ENCODE measurements at regions not wholly inside any gene's neighbourhood (a gene's known extent, or its start where the extent isn't known, plus 50 kb on each side); places are given as distances from the start of the nearest gene placed in this dataset.
"Not testable (repeated sequence)": the region's sequence is repeated elsewhere in the genome, so short reads cannot be mapped to it uniquely, and the experiment has no call there.

GRCh38 chr2:95654897-95655296 is 63.1 kb downstream of the TRIM43 start:
- H3K27me3 Mint-ChIP-seq; DNase-seq (ENCODE audit: low spot score in 2 of 2); H3K9me3 Mint-ChIP-seq; H3K4me1 Mint-ChIP-seq; ATAC-seq (replicated peaks; ENCODE audit: extremely low read depth, poor library complexity, severe bottlenecking); H3K4me3 Mint-ChIP-seq; H3K36me3 Mint-ChIP-seq (ENCODE audit: insufficient read depth); H3K27ac Mint-ChIP-seq (ENCODE audit: low read depth): not testable (repeated sequence)

DNA sequence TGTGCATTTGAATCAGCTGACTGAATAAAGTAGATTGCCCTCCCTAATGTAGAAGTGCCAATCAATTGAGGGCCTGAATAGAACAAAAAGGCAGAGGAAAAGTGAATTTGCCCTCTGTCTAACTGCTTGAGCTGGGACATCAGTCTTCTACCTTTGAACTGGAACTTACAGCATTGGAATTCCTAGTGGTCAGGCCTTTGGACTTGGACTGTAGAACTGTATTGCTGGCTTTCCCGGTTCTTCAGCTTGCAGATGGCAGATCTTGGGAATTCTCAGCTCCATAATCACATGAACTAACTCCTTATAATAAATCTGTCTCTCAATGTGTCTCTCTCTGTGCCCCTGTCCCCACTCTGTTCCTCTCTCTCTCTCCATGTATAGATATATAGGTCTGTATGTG is 64.8 kb downstream of the TRIM43 start:
- H3K9me3 Mint-ChIP-seq; DNase-seq (ENCODE audit: low spot score in 2 of 2); ATAC-seq (replicated peaks; ENCODE audit: extremely low read depth, poor library complexity, severe bottlenecking); H3K4me1 Mint-ChIP-seq; H3K27ac Mint-ChIP-seq (ENCODE audit: low read depth); H3K27me3 Mint-ChIP-seq; H3K4me3 Mint-ChIP-seq; H3K36me3 Mint-ChIP-seq (ENCODE audit: insufficient read depth): not testable (repeated sequence)

DNA sequence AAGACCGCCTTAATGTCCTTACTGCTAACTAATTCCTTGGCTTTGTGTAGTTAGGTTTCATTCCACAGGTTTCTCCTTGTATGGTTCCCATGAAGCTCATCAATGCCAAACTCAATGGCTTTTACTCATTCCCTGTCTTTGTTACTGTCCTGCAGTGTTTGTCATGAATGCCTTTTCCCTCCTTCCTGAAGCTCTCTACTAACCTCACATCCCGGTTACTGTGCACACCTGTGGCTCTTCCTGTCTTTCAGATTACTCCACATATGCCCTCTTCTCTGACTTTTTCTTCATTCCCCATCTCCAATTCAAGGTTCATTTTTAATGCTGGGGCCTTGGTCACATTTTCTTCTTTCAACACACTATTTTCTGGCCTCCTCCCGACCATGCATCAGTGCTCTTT is 66.1 kb downstream of the TRIM43 start:
- not testable (repeated sequence) for DNase-seq (ENCODE audit: low spot score in 2 of 2); H3K4me3 Mint-ChIP-seq; ATAC-seq (replicated peaks; ENCODE audit: extremely low read depth, poor library complexity, severe bottlenecking); H3K36me3 Mint-ChIP-seq (ENCODE audit: insufficient read depth); H3K4me1 Mint-ChIP-seq; H3K27me3 Mint-ChIP-seq; H3K9me3 Mint-ChIP-seq; H3K27ac Mint-ChIP-seq (ENCODE audit: low read depth)

DNA sequence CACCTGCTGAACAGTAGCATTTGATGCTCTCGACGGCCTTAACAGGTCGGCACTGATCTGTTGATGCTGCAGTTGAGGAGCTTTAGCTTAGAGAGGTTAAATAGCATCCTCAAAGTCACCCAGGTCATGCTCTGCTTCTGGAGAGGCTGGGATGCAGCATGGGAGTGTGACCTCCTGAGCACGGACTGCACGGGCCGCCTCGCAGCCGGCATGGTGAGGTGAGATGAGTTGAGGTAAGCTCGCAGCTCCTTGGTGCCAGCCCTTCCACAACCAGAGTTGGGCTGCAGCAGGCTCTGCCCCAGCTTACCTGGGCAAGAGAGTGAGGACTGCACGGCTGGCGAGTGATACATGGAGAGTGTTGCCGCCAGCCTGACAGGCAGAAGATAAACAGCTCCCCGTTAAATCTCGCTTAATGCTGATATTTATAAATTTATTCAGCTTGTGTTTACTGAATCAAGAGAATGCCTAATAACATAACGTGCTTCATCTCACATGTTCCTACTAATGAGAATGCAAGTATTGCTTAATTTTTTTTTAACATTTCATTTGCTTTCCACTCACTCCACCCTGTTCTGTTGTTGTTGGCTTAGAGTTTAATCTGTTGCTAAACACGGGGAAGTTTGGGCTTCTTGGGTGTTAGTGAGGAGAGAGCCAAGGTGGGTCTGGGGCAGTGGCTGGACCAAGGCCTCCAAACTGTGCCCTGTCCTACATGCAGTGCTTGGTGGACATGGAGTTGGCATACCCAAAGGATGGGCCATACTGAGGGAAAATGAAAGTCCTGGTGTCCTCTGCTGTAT is 69.2 kb downstream of the TRIM43 start:
- H3K9me3 Mint-ChIP-seq; H3K4me1 Mint-ChIP-seq; H3K36me3 Mint-ChIP-seq (ENCODE audit: insufficient read depth); H3K27ac Mint-ChIP-seq (ENCODE audit: low read depth); H3K4me3 Mint-ChIP-seq; DNase-seq (ENCODE audit: low spot score in 2 of 2); ATAC-seq (replicated peaks; ENCODE audit: extremely low read depth, poor library complexity, severe bottlenecking): not testable (repeated sequence)
- H3K27me3 Mint-ChIP-seq: peaks cover 34% of the 10 kb centered on the region

DNA sequence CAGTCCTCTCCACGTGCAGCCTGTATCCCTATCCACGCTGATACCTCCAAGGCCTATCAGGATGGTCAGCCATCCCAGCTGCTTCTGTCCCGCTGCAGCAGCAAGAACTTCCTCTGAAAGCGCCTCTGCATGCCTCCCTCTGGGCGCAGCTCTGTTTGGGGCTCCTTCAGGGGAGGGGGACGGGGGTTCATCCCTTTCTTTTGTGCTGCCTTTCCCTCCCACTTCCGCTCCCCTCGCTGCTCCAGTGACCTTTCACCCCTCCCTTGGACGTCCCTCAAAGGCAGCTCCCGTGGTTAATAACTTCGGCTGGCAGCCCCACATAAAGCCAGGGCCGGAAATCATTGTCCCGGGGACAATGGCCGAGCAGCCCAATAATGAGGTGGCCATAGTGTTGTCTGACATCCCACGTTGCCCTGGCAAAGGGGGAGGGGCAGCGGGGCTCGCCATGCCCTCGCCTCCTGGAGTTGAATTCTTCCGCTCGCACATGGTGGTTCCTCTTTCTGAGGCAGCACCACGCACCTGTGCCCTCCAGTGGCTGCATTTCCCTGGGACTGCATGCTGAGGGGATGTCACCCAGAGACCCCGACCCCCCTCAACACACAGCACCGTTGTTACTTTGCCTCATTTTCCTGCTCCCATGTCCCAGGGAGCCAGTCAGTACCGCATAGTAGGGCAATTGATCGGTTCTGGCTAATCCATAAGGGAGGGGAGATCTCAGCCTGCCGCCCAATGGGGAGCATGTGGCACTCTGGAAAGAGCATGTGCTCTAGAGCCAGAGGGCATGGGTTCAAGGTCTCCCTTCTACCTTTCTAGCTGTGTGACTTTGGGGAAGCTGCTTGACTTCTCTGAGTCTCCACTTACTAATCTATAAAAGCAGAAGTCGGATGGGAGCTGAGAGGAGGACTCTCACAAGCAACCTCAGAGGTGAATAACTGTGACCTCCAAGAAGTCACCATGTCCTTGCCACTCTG is 72.0 kb downstream of the TRIM43 start:
- H3K36me3 Mint-ChIP-seq (ENCODE audit: insufficient read depth); DNase-seq (ENCODE audit: low spot score in 2 of 2); H3K27ac Mint-ChIP-seq (ENCODE audit: low read depth); H3K9me3 Mint-ChIP-seq; ATAC-seq (replicated peaks; ENCODE audit: extremely low read depth, poor library complexity, severe bottlenecking); H3K4me1 Mint-ChIP-seq; H3K4me3 Mint-ChIP-seq: not testable (repeated sequence)
- H3K27me3 Mint-ChIP-seq: peaks cover 52% of the 10 kb centered on the region

DNA sequence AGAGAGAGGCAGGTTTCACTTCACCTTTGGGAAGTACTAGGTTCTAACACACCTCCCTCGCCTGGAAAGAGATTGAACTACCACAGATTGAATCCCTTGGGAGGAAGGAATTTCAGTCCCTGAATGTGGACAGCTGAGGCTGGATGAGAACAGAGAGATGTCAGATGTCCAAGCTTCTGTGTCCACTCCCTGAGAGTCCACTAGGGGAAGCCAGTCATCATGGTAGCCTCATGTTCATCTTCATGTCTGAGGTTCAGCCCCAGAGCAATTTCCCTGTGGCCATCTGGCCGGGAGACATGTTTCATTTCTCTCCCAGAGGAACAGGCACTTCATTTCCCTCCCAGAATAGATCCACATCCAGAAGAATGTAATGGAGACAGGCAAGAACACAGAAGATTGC is 74.8 kb downstream of the TRIM43 start:
- H3K27me3 Mint-ChIP-seq: peaks cover 56% of the 10 kb centered on the region
- ATAC-seq (replicated peaks; ENCODE audit: extremely low read depth, poor library complexity, severe bottlenecking); H3K4me1 Mint-ChIP-seq; H3K9me3 Mint-ChIP-seq; DNase-seq (ENCODE audit: low spot score in 2 of 2); H3K27ac Mint-ChIP-seq (ENCODE audit: low read depth); H3K4me3 Mint-ChIP-seq; H3K36me3 Mint-ChIP-seq (ENCODE audit: insufficient read depth): not testable (repeated sequence)

GRCh38 chr2:95667480-95667879 is 75.7 kb downstream of the TRIM43 start:
- Mint-ChIP-seq H3K27ac (ENCODE audit: low read depth) (no peak overlapping the region), H3K9me3 (no peaks in the 10 kb centered on the region), H3K36me3 (ENCODE audit: insufficient read depth) (no peaks in the 10 kb centered on the region), H3K4me1 (no peaks in the 10 kb centered on the region), H3K4me3 (no peak overlapping the region), H3K27me3 (peaks cover 52% of the 10 kb centered on the region)
- DNase-seq (ENCODE audit: low spot score in 2 of 2) (no peak), ATAC-seq (replicated peaks; ENCODE audit: extremely low read depth, poor library complexity, severe bottlenecking) (no peak)

GRCh38 chr2:95668934-95669333 is 77.1 kb downstream of the TRIM43 start:
- ATAC-seq (replicated peaks; ENCODE audit: extremely low read depth, poor library complexity, severe bottlenecking); H3K27ac Mint-ChIP-seq (ENCODE audit: low read depth): not testable (repeated sequence)
- H3K27me3 Mint-ChIP-seq: peaks cover 53% of the 10 kb centered on the region

GRCh38 chr2:95669441-95669991 is 77.7 kb downstream of the TRIM43 start:
- no peak overlapping the region for H3K4me3 Mint-ChIP-seq
- H3K27me3 Mint-ChIP-seq: peaks cover 52% of the 10 kb centered on the region
- H3K4me1 Mint-ChIP-seq: no peaks in the 10 kb centered on the region
- H3K9me3 Mint-ChIP-seq: no peaks in the 10 kb centered on the region
- no peak overlapping the region for H3K27ac Mint-ChIP-seq (ENCODE audit: low read depth)
- ATAC-seq (replicated peaks; ENCODE audit: extremely low read depth, poor library complexity, severe bottlenecking) (no peak), DNase-seq (ENCODE audit: low spot score in 2 of 2) (no peak)
- H3K36me3 Mint-ChIP-seq (ENCODE audit: insufficient read depth): no peaks in the 10 kb centered on the region

More at GRCh38 chr2:95668934-95669333, 77.1 kb downstream of the TRIM43 start:
- not testable (repeated sequence) for H3K4me1 Mint-ChIP-seq; H3K4me3 Mint-ChIP-seq; DNase-seq (ENCODE audit: low spot score in 2 of 2); H3K36me3 Mint-ChIP-seq (ENCODE audit: insufficient read depth); H3K9me3 Mint-ChIP-seq

GRCh38 chr2:95670167-95670566 is 78.4 kb downstream of the TRIM43 start:
- ATAC-seq (replicated peaks; ENCODE audit: extremely low read depth, poor library complexity, severe bottlenecking) (no peak), DNase-seq (ENCODE audit: low spot score in 2 of 2) (no peak)
- no peak overlapping the region for H3K27ac Mint-ChIP-seq (ENCODE audit: low read depth)
- H3K4me1 Mint-ChIP-seq: no peaks in the 10 kb centered on the region
- no peak overlapping the region for H3K4me3 Mint-ChIP-seq
- H3K9me3 Mint-ChIP-seq: no peaks in the 10 kb centered on the region
- no peaks in the 10 kb centered on the region for H3K36me3 Mint-ChIP-seq (ENCODE audit: insufficient read depth)
- H3K27me3 Mint-ChIP-seq: peaks cover 50% of the 10 kb centered on the region

DNA sequence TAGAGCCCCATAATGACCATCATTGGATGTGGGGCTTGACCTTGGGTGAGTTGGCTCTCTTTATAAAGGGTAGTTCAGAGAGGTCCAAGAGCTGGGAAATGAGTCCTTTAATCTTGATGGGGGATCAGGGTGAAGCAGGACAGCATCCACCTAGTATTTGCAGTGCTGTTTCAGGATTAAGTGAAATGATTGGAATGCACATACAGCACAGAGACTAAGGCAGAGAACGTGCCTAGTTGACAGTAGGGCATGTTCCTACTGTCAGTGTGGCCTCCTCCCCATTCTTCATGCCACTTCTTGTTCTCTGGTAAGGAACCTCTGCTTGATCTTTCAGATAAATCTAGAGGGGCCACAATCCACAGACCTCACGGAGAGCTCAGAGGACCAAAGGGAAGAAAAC is 78.9 kb downstream of the TRIM43 start:
- ATAC-seq (replicated peaks; ENCODE audit: extremely low read depth, poor library complexity, severe bottlenecking) (no peak), DNase-seq (ENCODE audit: low spot score in 2 of 2) (no peak)
- no peak overlapping the region for H3K4me3 Mint-ChIP-seq
- H3K27ac Mint-ChIP-seq (ENCODE audit: low read depth): no peak overlapping the region
- H3K36me3 Mint-ChIP-seq (ENCODE audit: insufficient read depth): no peaks in the 10 kb centered on the region
- no peaks in the 10 kb centered on the region for H3K4me1 Mint-ChIP-seq
- H3K9me3 Mint-ChIP-seq: no peaks in the 10 kb centered on the region
- H3K27me3 Mint-ChIP-seq: peaks cover 45% of the 10 kb centered on the region

DNA sequence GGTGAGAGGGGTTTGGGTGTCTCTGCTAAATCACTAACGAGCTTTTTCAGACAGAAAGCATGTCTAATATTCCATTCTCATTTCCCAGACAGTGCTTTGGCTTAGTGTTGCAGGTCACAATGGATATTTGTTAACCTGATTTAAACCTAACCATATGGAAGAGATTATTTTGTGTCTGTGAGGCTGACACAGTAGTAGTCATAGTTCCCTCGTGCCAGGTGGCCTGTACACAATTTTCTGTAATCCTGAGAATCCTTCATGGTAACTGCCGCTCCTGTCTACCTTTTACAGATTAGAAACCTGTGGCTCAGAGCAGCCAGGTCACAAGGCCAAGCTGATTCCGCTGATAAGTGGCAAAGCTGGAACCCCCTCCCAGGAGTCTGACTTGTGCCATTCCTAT is 79.4 kb downstream of the TRIM43 start:
- not testable (repeated sequence) for H3K27ac Mint-ChIP-seq (ENCODE audit: low read depth); H3K36me3 Mint-ChIP-seq (ENCODE audit: insufficient read depth); H3K9me3 Mint-ChIP-seq; H3K4me3 Mint-ChIP-seq; H3K4me1 Mint-ChIP-seq; DNase-seq (ENCODE audit: low spot score in 2 of 2); ATAC-seq (replicated peaks; ENCODE audit: extremely low read depth, poor library complexity, severe bottlenecking)
- peaks cover 41% of the 10 kb centered on the region for H3K27me3 Mint-ChIP-seq

Data from central memory CD8-positive, alpha-beta T cell (primary cell).